Muscle of leg (tissue), 3 donors: ENCODE measurements at regions not wholly inside any gene's neighbourhood (a gene's known extent, or its start where the extent isn't known, plus 50 kb on each side); places are given as distances from the start of the nearest gene placed in this dataset.

ENCODE experiments used
- DNase-seq: peaks from one replicate; pipeline ENCODE4 v3.0.0; 2013
- H3K27ac ChIP-seq: one replicate; pipeline ENCODE4 v1.5.1; 2013; ENCODE audit warnings: mild to moderate bottlenecking, low read length, control low read depth
- H3K27me3 ChIP-seq: one replicate; pipeline ENCODE4 v1.6.1; 2013; ENCODE audit warnings: low read length; ENCODE audit not compliant: control insufficient read depth, insufficient read depth
- H3K36me3 ChIP-seq: one replicate; pipeline ENCODE4 v1.6.1; 2013; ENCODE audit warnings: low read length; ENCODE audit not compliant: control insufficient read depth, insufficient read depth
- H3K4me1 ChIP-seq: one replicate; pipeline ENCODE4 v1.6.1; 2013; ENCODE audit warnings: low read length; ENCODE audit not compliant: control insufficient read depth, insufficient read depth
- H3K4me3 ChIP-seq: one replicate; pipeline ENCODE4 v1.5.1; 2013; ENCODE audit warnings: low read length, control low read depth
- H3K9me3 ChIP-seq: replicated peaks from 2 replicates; pipeline ENCODE4 v1.6.1; 2013; ENCODE audit warnings: low read depth, low read length; ENCODE audit not compliant: control insufficient read depth
- WGBS: methylation state at CpG from one replicate; pipeline ENCODE4 v1.1.5; 2013; ENCODE audit warnings: missing lambda C conversion rate; ENCODE audit not compliant: insufficient coverage; 5-methylcytosine and 5-hydroxymethylcytosine counted together

GRCh38 chr2:237026981-237027711, 58.5 kb upstream of the COPS8 start:
- peak; percentile 85 for DNase-seq
- Histone ChIP-seq H3K9me3 (peaks cover 4% of the 10 kb centered on the region), H3K36me3 (no peaks in the 10 kb centered on the region), H3K27ac (no peak overlapping the region), H3K4me3 (no peak overlapping the region), H3K27me3 (peaks cover 5% of the 10 kb centered on the region), H3K4me1 (peaks cover 2% of the 10 kb centered on the region)
- 51% methylated on average over 4 of the region's 8 CpGs for WGBS

DNA sequence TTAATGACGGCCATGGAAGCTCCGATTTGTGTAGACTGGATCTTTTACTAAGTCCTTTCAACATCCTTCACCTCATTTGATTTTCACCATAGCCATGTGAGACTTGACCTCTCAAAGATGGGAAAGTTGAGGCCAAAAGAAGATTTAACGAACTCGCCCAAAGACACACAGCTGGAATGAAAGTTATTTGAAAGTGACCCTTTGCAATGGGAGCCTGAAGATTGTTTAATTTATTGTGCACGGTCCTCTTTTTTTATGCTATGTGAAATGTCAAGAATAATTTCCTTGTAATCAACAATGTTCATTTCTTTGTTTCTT, 58.0 kb upstream of the COPS8 start:
- WGBS, result no CpG with 5 or more reads among the region's 5 CpGs
- H3K9me3 ChIP-seq, result peaks cover 4% of the 10 kb centered on the region
- H3K36me3 ChIP-seq, result no peaks in the 10 kb centered on the region
- DNase-seq, result no peak
- H3K27ac ChIP-seq, result no peak overlapping the region
- H3K4me1 ChIP-seq, result peaks cover 2% of the 10 kb centered on the region
- H3K27me3 ChIP-seq, result peaks cover 5% of the 10 kb centered on the region
- H3K4me3 ChIP-seq, result no peak overlapping the region

DNA sequence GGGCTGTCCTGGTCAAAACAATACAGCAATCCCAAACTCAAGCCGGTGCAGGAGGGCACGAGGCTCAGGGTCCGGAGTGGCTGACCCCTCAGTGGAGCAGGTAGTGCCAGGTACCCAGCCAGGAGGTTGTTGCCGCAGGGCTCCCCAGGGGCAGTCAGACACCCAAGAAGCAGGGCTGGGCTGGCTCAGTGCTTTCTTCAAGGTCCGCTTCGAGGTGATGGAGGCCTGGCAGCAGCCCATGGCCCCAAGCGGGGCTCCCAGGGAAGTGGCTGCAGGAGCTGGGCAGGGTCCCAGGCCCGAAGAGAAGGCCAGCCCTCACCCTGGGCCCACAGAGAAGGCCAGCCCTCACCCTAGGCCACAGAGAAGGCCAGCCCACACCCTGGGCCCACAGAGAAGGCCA, 55.3 kb upstream of the COPS8 start:
- peaks cover 2% of the 10 kb centered on the region for H3K4me1 ChIP-seq
- no peak overlapping the region for H3K27ac ChIP-seq
- no peaks in the 10 kb centered on the region for H3K36me3 ChIP-seq
- H3K27me3 ChIP-seq, result no peaks in the 10 kb centered on the region
- DNase-seq, result no peak
- no peak overlapping the region for H3K4me3 ChIP-seq
- 79% methylated on average over 4 of the region's 8 CpGs for WGBS
- no peaks in the 10 kb centered on the region for H3K9me3 ChIP-seq

DNA sequence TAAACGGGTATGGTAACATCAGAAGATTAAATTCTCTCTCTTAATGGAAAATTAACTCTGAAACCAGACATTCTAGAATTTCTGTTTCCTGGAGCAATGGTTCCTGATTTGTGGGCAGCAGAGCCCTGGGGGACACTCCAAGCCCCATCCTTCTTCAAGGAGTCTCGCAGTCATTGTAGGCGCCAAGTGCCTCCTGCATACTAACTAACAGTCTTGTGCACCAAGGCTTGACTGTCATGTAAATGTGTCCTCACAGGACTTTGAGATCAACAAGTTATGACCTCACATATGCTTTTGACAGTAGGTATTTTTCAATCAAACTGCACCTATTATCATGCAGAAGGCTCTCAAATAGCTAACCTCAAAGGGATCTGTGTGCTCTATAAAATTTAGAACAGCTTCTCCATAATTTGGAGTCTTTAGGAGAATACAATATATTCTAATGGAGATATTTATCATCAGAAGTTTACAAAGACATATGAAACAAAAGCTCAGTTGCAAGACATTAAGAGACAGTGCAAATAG, 52.1 kb upstream of the COPS8 start:
- Histone ChIP-seq H3K4me1 (no peaks in the 10 kb centered on the region), H3K27ac (no peak overlapping the region), H3K36me3 (no peaks in the 10 kb centered on the region), H3K27me3 (peaks cover 2% of the 10 kb centered on the region), H3K9me3 (no peaks in the 10 kb centered on the region), H3K4me3 (no peak overlapping the region)
- DNase-seq, result no peak
- 69% methylated on average over 2 of the region's 3 CpGs for WGBS

DNA sequence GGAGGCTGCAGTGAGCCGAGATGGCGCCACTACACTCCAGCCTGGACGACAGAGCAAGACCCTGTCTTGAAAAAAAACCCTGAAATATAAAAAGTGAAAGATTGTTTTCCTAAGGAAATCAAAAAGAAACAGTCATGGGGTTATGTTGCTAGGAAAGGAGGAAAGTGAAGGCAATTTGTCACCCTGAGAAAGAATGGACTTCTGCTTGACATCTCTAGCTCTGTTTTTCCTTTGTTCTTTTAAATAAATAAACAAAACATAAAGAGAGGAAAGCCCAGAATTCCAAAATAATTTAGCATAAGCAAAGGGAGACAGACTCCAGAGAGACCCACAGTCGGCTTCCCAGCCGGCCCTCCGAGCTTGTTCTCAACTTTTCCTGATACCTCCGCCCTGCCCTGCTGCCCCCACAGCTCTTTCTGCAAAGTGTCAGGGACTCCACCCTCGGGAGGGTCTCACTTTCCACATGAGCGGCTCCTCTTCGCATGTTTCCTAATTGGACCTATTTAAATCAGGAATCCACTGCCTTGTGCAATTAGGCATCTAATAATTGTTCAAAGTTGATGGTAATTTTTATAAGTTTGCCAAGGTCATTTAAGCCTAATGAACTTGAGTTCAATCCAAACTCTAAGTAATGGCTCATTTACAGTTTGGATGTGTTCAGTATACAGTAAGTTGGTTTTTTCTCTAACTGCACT, 49.8 kb upstream of the COPS8 start:
- DNase-seq, result no peak
- Histone ChIP-seq H3K4me1 (no peaks in the 10 kb centered on the region), H3K27ac (no peak overlapping the region), H3K4me3 (no peak overlapping the region), H3K9me3 (no peaks in the 10 kb centered on the region), H3K36me3 (no peaks in the 10 kb centered on the region), H3K27me3 (peaks cover 2% of the 10 kb centered on the region)
- 72% methylated on average over 5 of the region's 10 CpGs for WGBS
